ENCODE measurements at regions not wholly inside any gene's neighbourhood (a gene's known extent, or its start where the extent isn't known, plus 50 kb on each side); places are given as distances from the start of the nearest gene placed in this dataset.

GRCh38 chr13:50512474-50513299 lies 330.8 kb downstream of the DLEU7 start:
- Histone ChIP-seq H3K9me3 (no peaks in the 10 kb centered on the region), H3K27ac (ENCODE audit: low read length) (peak overlapping the region; percentile 59), H3K4me1 (ENCODE audit: control insufficient read depth in 1 of 2, extremely low read depth in 1 of 2, insufficient read depth in 2 of 2, low read length in 2 of 2) (peaks cover 10 to 20% of the 10 kb centered on the region in 2 experiments), H3K4me3 (ENCODE audit: control insufficient read depth in 1 of 2, extremely low read depth in 1 of 2, low read length in 1 of 2) (peak overlapping the region; percentile 35 to 60), H3K36me3 (ENCODE audit: control insufficient read depth in 2 of 2, extremely low read depth in 1 of 2, insufficient read depth in 1 of 2, low read length in 1 of 2) (no peaks in the 10 kb centered on the region), H3K27me3 (replicated peaks in 1 of 2; ENCODE audit: control insufficient read depth in 2 of 2, extremely low read depth in 1 of 2, insufficient read depth in 2 of 2, low read length in 1 of 2) (peaks cover 0 to 2% of the 10 kb centered on the region in 2 experiments)
- DNase-seq = peak in 33 of 35 experiments; percentile 7 to 59 (median 28)
- Mint-ChIP-seq H3K27me3 (no peaks in the 10 kb centered on the region), H3K4me1 (no peaks in the 10 kb centered on the region), H3K36me3 (no peaks in the 10 kb centered on the region), H3K27ac (no peak overlapping the region), H3K4me3 (no peak overlapping the region), H3K9me3 (no peaks in the 10 kb centered on the region)
- CTCF ChIA-PET = interaction anchor here (0.6 to 1.4 kb wide), 3 partner anchors 399 to 516 kb away, joined by 3 to 6 read pairs (median 5); partner anchors contain the start of gene TRIM13 (in 1 of the 2)
- 28% methylated on average over 5 of the region's 12 CpGs for WGBS (ENCODE audit: insufficient coverage)
- ATAC-seq (replicated peaks in 1 of 4) = peak; percentile 84 to 93 (median 88)
- POLR2A ChIA-PET = interaction anchor here (0.5 to 0.6 kb wide), 3 partner anchors 114 to 389 kb away, joined by 3 read pairs; no protein-coding TSS in a partner anchor

DNA sequence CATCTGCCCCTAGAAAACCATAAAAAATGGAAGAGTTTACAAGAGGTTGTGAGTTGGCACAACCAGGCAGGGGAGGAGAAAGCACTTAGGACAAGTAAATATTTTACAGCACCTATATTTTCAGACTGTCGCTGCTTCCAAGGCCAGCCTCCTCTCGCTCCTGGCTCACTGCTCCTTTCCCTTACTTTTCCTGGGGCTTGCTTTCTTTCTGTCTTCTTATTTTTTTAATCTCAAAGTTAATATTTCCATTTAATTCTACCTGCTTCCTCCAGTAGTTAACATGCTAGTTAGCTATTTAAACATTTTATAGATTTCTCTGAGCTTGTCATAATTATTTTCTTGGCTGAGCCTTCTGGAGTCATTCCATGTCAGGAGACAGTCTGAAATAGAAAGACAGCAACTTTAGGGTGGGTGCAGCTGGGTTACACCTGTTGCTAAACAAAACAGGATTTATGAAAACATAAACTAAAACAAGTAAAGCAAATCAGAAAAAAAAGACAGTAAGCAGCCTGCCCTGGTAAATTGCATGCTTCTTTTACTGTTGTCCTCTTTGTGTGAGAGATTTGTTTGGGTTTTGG lies 330.1 kb downstream of the DLEU7 start:
- no peak for DNase-seq
- H3K27me3 Mint-ChIP-seq = no peaks in the 10 kb centered on the region
- WGBS (ENCODE audit: insufficient coverage) = no CpG with 5 or more reads among the region's 2 CpGs
- no peaks in the 10 kb centered on the region for H3K9me3 Mint-ChIP-seq
- H3K27ac ChIP-seq (ENCODE audit: low read length) = peak overlapping the region; percentile 59
- ATAC-seq (replicated peaks in 1 of 4) = no peak
- no peak overlapping the region for H3K27ac Mint-ChIP-seq
- ChIA-PET CTCF (interaction anchor here in 1 of 2 donors (1.4 kb wide), 1 partner anchor 398 kb away, joined by 6 read pairs; no protein-coding TSS in a partner anchor), POLR2A (no interaction called here)
- H3K36me3 Mint-ChIP-seq = no peaks in the 10 kb centered on the region
- no peaks in the 10 kb centered on the region for H3K9me3 ChIP-seq
- H3K4me3 Mint-ChIP-seq = no peak overlapping the region
- peaks cover 0 to 2% of the 10 kb centered on the region in 2 experiments for H3K27me3 ChIP-seq (replicated peaks in 1 of 2; ENCODE audit: control insufficient read depth in 2 of 2, extremely low read depth in 1 of 2, insufficient read depth in 2 of 2, low read length in 1 of 2)
- no peaks in the 10 kb centered on the region for H3K4me1 Mint-ChIP-seq
- H3K4me3 ChIP-seq (ENCODE audit: control insufficient read depth in 1 of 2, extremely low read depth in 1 of 2, low read length in 1 of 2) = no peak overlapping the region
- H3K4me1 ChIP-seq (ENCODE audit: control insufficient read depth in 1 of 2, extremely low read depth in 1 of 2, insufficient read depth in 2 of 2, low read length in 2 of 2) = peaks cover 10 to 20% of the 10 kb centered on the region in 2 experiments
- no peaks in the 10 kb centered on the region for H3K36me3 ChIP-seq (ENCODE audit: control insufficient read depth in 2 of 2, extremely low read depth in 1 of 2, insufficient read depth in 1 of 2, low read length in 1 of 2)

DNA sequence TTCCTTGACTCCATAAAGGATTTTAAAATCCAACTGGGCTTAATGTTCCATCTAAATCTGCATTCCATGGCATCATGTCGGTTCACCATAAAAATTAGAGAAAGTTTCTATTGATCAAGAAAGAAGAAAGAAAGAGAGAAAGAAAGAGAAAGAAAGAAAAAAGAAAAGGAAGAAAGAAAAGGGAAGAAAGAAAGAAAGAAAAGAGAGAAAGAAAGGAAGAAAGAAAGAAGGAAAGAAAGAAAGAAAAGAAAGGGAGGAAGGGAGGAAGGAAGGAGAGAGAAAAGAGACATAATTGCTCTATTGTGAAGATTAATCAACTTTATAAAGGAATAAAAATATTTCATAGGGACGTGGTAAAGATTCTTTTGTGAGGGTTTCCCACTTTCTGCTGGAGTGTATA lies 329.2 kb downstream of the DLEU7 start:
- no peaks in the 10 kb centered on the region for H3K36me3 Mint-ChIP-seq
- DNase-seq = no peak
- POLR2A ChIA-PET = no interaction called here
- no peak overlapping the region for H3K4me3 Mint-ChIP-seq
- Histone ChIP-seq H3K9me3 (no peaks in the 10 kb centered on the region), H3K4me3 (ENCODE audit: control insufficient read depth in 1 of 2, extremely low read depth in 1 of 2, low read length in 1 of 2) (no peak overlapping the region), H3K36me3 (ENCODE audit: control insufficient read depth in 2 of 2, extremely low read depth in 1 of 2, insufficient read depth in 1 of 2, low read length in 1 of 2) (no peaks in the 10 kb centered on the region), H3K4me1 (ENCODE audit: control insufficient read depth in 1 of 2, extremely low read depth in 1 of 2, insufficient read depth in 2 of 2, low read length in 2 of 2) (peaks cover 10 to 23% of the 10 kb centered on the region in 2 experiments), H3K27me3 (replicated peaks in 1 of 2; ENCODE audit: control insufficient read depth in 2 of 2, extremely low read depth in 1 of 2, insufficient read depth in 2 of 2, low read length in 1 of 2) (no peaks in the 10 kb centered on the region), H3K27ac (ENCODE audit: low read length) (no peak overlapping the region)
- H3K9me3 Mint-ChIP-seq = no peaks in the 10 kb centered on the region
- ATAC-seq (replicated peaks in 1 of 4) = no peak
- peaks cover 5 to 6% (median 6%) of the 10 kb centered on the region in 3 donors for H3K4me1 Mint-ChIP-seq
- CTCF ChIA-PET = no interaction called here
- no peaks in the 10 kb centered on the region for H3K27me3 Mint-ChIP-seq
- whole genome bisulfite sequencing (ENCODE audit: insufficient coverage) = no CpG with 5 or more reads among the region's 2 CpGs
- H3K27ac Mint-ChIP-seq = no peak overlapping the region

DNA sequence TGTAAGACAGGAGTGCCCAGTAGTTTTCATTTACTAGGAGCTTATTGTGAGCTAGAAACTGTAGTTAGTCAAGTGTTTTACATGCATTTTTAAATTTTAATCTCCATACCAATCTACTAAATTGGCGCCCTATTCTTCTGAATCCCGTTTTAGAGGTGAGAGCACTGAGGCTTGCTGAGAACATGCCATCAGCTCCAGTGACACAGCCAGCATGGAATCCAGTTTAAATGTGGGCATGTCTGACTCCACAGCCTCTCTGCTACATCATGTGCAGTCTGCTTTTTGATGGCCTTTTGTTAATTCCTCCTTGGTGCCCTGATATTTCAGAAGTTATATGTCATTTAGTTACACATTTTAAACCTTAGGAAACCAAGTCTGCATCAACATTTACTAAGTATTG lies 325.4 kb downstream of the DLEU7 start:
- no peak overlapping the region for H3K27ac Mint-ChIP-seq
- no peak for DNase-seq
- H3K4me1 ChIP-seq (ENCODE audit: control insufficient read depth in 1 of 2, extremely low read depth in 1 of 2, insufficient read depth in 2 of 2, low read length in 2 of 2) = peaks cover 5 to 7% of the 10 kb centered on the region in 2 experiments
- no peak overlapping the region for H3K4me3 Mint-ChIP-seq
- 85% methylated on average over 2 of the region's 2 CpGs for WGBS (ENCODE audit: insufficient coverage)
- H3K36me3 Mint-ChIP-seq = no peaks in the 10 kb centered on the region
- H3K36me3 ChIP-seq (ENCODE audit: control insufficient read depth in 2 of 2, extremely low read depth in 1 of 2, insufficient read depth in 1 of 2, low read length in 1 of 2) = no peaks in the 10 kb centered on the region
- H3K27me3 Mint-ChIP-seq = peaks cover 0 to 3% of the 10 kb centered on the region in 2 donors
- no peak for ATAC-seq (replicated peaks in 1 of 4)
- H3K27me3 ChIP-seq (replicated peaks in 1 of 2; ENCODE audit: control insufficient read depth in 2 of 2, extremely low read depth in 1 of 2, insufficient read depth in 2 of 2, low read length in 1 of 2) = peaks cover 0 to 1% of the 10 kb centered on the region in 2 experiments
- no peaks in the 10 kb centered on the region for H3K9me3 Mint-ChIP-seq
- H3K27ac ChIP-seq (ENCODE audit: low read length) = no peak overlapping the region
- no peak overlapping the region for H3K4me3 ChIP-seq (ENCODE audit: control insufficient read depth in 1 of 2, extremely low read depth in 1 of 2, low read length in 1 of 2)
- ChIA-PET CTCF (interaction anchor here in 1 of 2 donors (1.3 kb wide), 1 partner anchor 12 kb away, joined by 3 read pairs; no protein-coding TSS in a partner anchor), POLR2A (interaction anchor here in 1 of 2 donors (0.7 kb wide), 1 partner anchor 163 kb away, joined by 3 read pairs; no protein-coding TSS in a partner anchor)
- H3K9me3 ChIP-seq = no peaks in the 10 kb centered on the region
- H3K4me1 Mint-ChIP-seq = peaks cover 6 to 13% (median 10%) of the 10 kb centered on the region in 3 donors

DNA sequence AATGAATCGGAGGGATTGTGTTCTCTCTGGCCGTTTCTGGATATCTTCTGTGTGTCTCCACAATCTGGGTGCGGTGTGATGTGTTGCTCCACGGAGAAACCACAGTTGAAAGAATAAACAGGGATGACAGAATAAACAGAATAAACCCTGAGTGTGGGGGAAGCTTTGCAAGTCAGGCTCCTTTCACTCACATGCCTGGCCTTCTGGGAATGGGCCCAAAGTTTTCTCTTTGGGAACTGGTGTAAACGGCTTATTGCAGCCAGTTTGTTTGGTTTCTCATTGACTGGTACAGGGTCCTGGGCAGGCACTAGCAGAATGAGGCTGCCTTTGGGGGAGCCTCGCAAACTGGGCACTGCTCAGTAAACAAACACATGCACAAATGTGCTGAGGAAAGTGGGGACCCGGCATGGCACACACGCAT lies 324.7 kb downstream of the DLEU7 start:
- CTCF ChIA-PET = interaction anchor here in 1 of 2 donors (1.3 kb wide), 1 partner anchor 12 kb away, joined by 3 read pairs; no protein-coding TSS in a partner anchor
- ATAC-seq (replicated peaks in 1 of 4) (no peak), DNase-seq (no peak)
- Histone ChIP-seq H3K9me3 (no peaks in the 10 kb centered on the region), H3K4me1 (ENCODE audit: control insufficient read depth in 1 of 2, extremely low read depth in 1 of 2, insufficient read depth in 2 of 2, low read length in 2 of 2) (peaks cover 0 to 3% of the 10 kb centered on the region in 2 experiments), H3K27me3 (replicated peaks in 1 of 2; ENCODE audit: control insufficient read depth in 2 of 2, extremely low read depth in 1 of 2, insufficient read depth in 2 of 2, low read length in 1 of 2) (peaks cover 0 to 2% of the 10 kb centered on the region in 2 experiments), H3K36me3 (ENCODE audit: control insufficient read depth in 2 of 2, extremely low read depth in 1 of 2, insufficient read depth in 1 of 2, low read length in 1 of 2) (no peaks in the 10 kb centered on the region), H3K4me3 (ENCODE audit: control insufficient read depth in 1 of 2, extremely low read depth in 1 of 2, low read length in 1 of 2) (no peak overlapping the region), H3K27ac (ENCODE audit: low read length) (no peak overlapping the region)
- peaks cover 6 to 13% (median 10%) of the 10 kb centered on the region in 3 donors for H3K4me1 Mint-ChIP-seq
- POLR2A ChIA-PET = no interaction called here
- 89% methylated on average over 6 of the region's 8 CpGs for WGBS (ENCODE audit: insufficient coverage)
- H3K9me3 Mint-ChIP-seq = no peaks in the 10 kb centered on the region
- H3K4me3 Mint-ChIP-seq = no peak overlapping the region
- peak overlapping the region in 1 of 2 donors; percentile 70 for H3K27ac Mint-ChIP-seq
- H3K27me3 Mint-ChIP-seq = peaks cover 0 to 3% of the 10 kb centered on the region in 2 donors
- H3K36me3 Mint-ChIP-seq = no peaks in the 10 kb centered on the region

GRCh38 chr13:50519866-50520265 lies 323.6 kb downstream of the DLEU7 start:
- Histone ChIP-seq H3K4me1 (ENCODE audit: control insufficient read depth in 1 of 2, extremely low read depth in 1 of 2, insufficient read depth in 2 of 2, low read length in 2 of 2) (peaks cover 0 to 3% of the 10 kb centered on the region in 2 experiments), H3K9me3 (no peaks in the 10 kb centered on the region), H3K27ac (ENCODE audit: low read length) (no peak overlapping the region), H3K4me3 (ENCODE audit: control insufficient read depth in 1 of 2, extremely low read depth in 1 of 2, low read length in 1 of 2) (no peak overlapping the region), H3K27me3 (replicated peaks in 1 of 2; ENCODE audit: control insufficient read depth in 2 of 2, extremely low read depth in 1 of 2, insufficient read depth in 2 of 2, low read length in 1 of 2) (peaks cover 0 to 2% of the 10 kb centered on the region in 2 experiments), H3K36me3 (ENCODE audit: control insufficient read depth in 2 of 2, extremely low read depth in 1 of 2, insufficient read depth in 1 of 2, low read length in 1 of 2) (no peaks in the 10 kb centered on the region)
- DNase-seq (no peak), ATAC-seq (replicated peaks in 1 of 4) (no peak)
- Mint-ChIP-seq H3K27ac (no peak overlapping the region), H3K36me3 (no peaks in the 10 kb centered on the region), H3K4me1 (peaks cover 6 to 13% (median 10%) of the 10 kb centered on the region in 3 donors), H3K27me3 (peaks cover 0 to 3% of the 10 kb centered on the region in 2 donors), H3K4me3 (no peak overlapping the region), H3K9me3 (no peaks in the 10 kb centered on the region)
- WGBS (ENCODE audit: insufficient coverage) = no CpG with 5 or more reads among the region's 1 CpG
- ChIA-PET POLR2A (no interaction called here), CTCF (no interaction called here)

All from T-cell (primary cell).